ENCODE measurements at regions not wholly inside any gene's neighbourhood (a gene's known extent, or its start where the extent isn't known, plus 50 kb on each side); places are given as distances from the start of the nearest gene placed in this dataset.

DNA sequence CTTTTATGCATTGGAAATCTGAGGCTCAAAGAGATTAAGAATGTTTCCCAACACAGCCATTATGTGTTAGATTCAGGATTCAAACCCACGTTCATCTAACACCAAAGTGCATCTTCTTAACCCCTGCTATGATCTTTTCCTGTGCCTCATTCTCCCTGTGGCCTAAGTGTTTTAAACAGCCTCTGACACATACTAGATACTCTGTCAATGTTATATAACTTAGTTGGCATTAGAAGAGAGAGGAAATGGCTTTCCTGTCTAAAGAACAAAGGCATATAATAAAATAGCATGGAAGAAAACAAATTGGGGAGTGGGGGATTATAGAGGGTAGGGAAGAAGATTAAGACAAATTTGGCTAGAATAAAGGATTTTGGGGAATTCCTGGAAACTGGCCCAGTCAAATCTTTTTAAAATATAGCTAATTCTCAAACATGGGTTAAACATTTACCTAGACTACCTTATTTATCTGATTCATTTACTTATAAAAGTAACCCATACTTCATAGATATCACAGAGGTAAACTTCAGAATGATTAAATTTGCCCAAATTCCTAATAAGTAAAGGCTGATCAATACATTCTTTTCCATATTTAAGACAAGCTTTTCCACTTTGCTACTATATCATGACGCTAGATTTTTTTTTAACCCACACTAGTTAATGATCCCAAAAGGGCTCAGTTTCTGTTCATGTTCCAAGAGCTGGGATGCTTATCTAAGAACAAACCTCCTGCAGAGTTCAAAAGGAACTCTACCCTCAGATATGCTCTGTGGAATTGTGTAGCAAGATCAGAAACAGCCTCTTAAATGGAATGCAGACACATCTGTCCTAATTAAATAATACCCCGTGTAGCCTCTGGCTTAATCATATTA, 122.9 kb upstream of the PTPRG start:
- TF ChIP-seq, protein P1, sequence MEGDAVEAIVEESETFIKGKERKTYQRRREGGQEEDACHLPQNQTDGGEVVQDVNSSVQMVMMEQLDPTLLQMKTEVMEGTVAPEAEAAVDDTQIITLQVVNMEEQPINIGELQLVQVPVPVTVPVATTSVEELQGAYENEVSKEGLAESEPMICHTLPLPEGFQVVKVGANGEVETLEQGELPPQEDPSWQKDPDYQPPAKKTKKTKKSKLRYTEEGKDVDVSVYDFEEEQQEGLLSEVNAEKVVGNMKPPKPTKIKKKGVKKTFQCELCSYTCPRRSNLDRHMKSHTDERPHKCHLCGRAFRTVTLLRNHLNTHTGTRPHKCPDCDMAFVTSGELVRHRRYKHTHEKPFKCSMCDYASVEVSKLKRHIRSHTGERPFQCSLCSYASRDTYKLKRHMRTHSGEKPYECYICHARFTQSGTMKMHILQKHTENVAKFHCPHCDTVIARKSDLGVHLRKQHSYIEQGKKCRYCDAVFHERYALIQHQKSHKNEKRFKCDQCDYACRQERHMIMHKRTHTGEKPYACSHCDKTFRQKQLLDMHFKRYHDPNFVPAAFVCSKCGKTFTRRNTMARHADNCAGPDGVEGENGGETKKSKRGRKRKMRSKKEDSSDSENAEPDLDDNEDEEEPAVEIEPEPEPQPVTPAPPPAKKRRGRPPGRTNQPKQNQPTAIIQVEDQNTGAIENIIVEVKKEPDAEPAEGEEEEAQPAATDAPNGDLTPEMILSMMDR (IDR thresholded peaks at IDR 0.05; ENCODE audit: low read length) = no peak
- TF ChIP-seq EZH2 (IDR thresholded peaks at IDR 0.05; ENCODE audit: borderline replicate concordance, low read length) = no peak

All from OCI-LY1 (cell line).